ENCODE measurements at regions not wholly inside any gene's neighbourhood (a gene's known extent, or its start where the extent isn't known, plus 50 kb on each side); places are given as distances from the start of the nearest gene placed in this dataset.

GRCh38 chr13:50711996-50712395, 131.5 kb downstream of the DLEU7 start:
- Histone ChIP-seq H3K23ac (ENCODE audit: low read length) (no peak overlapping the region), H3K79me2 (ENCODE audit: control insufficient read depth, insufficient read depth, low read length) (no peaks in the 10 kb centered on the region), H3K18ac (ENCODE audit: low read length) (no peak overlapping the region), H2BK120ac (ENCODE audit: low read depth, low read length) (no peak overlapping the region), H3K27me3 (ENCODE audit: insufficient read depth, low read length, poor library complexity) (no peaks in the 10 kb centered on the region), H3K79me1 (ENCODE audit: low read length) (no peaks in the 10 kb centered on the region), H3K56ac (ENCODE audit: low read length) (no peak overlapping the region), H4K8ac (ENCODE audit: low read depth, low read length) (no peak overlapping the region), H3K4ac (ENCODE audit: low read depth, low read length) (no peak overlapping the region), H3K4me1 (ENCODE audit: control insufficient read depth, low read depth, low read length) (peaks cover 2% of the 10 kb centered on the region), H3K36me3 (ENCODE audit: control insufficient read depth, insufficient read depth, low read length) (no peaks in the 10 kb centered on the region), H2AK5ac (ENCODE audit: low read length) (no peak overlapping the region), H4K5ac (ENCODE audit: low read length) (no peak overlapping the region), H3K4me2 (ENCODE audit: low read length) (no peak overlapping the region), H2BK5ac (ENCODE audit: low read length) (no peak overlapping the region), H3K9ac (ENCODE audit: low read length) (no peak overlapping the region), H2BK15ac (replicated peaks; ENCODE audit: low read depth) (no peak overlapping the region), H3K27ac (ENCODE audit: low read depth, low read length) (no peak overlapping the region), H3K4me3 (ENCODE audit: low read length) (no peak overlapping the region)
- DNase-seq = no peak
- no CpG with 5 or more reads among the region's 3 CpGs for WGBS (ENCODE audit: extremely low coverage, insufficient coverage, low lambda C conversion rate)

GRCh38 chr13:50712456-50712855, 131.0 kb downstream of the DLEU7 start:
- Histone ChIP-seq H4K5ac (ENCODE audit: low read length) (no peak overlapping the region), H4K8ac (ENCODE audit: low read depth, low read length) (no peak overlapping the region), H3K56ac (ENCODE audit: low read length) (no peak overlapping the region), H3K4me3 (ENCODE audit: low read length) (no peak overlapping the region), H3K27me3 (ENCODE audit: insufficient read depth, low read length, poor library complexity) (no peaks in the 10 kb centered on the region), H2AK5ac (ENCODE audit: low read length) (no peak overlapping the region), H3K18ac (ENCODE audit: low read length) (no peak overlapping the region), H2BK5ac (ENCODE audit: low read length) (no peak overlapping the region), H2BK120ac (ENCODE audit: low read depth, low read length) (no peak overlapping the region), H3K23ac (ENCODE audit: low read length) (no peak overlapping the region), H3K4me1 (ENCODE audit: control insufficient read depth, low read depth, low read length) (peaks cover 2% of the 10 kb centered on the region), H2BK15ac (replicated peaks; ENCODE audit: low read depth) (no peak overlapping the region), H3K36me3 (ENCODE audit: control insufficient read depth, insufficient read depth, low read length) (no peaks in the 10 kb centered on the region), H3K9ac (ENCODE audit: low read length) (no peak overlapping the region), H3K4ac (ENCODE audit: low read depth, low read length) (no peak overlapping the region), H3K79me1 (ENCODE audit: low read length) (no peaks in the 10 kb centered on the region), H3K27ac (ENCODE audit: low read depth, low read length) (no peak overlapping the region), H3K79me2 (ENCODE audit: control insufficient read depth, insufficient read depth, low read length) (no peaks in the 10 kb centered on the region), H3K4me2 (ENCODE audit: low read length) (no peak overlapping the region)
- DNase-seq = no peak
- no CpG with 5 or more reads among the region's 3 CpGs for WGBS (ENCODE audit: extremely low coverage, insufficient coverage, low lambda C conversion rate)

- Histone ChIP-seq H3K79me2 (ENCODE audit: control insufficient read depth, insufficient read depth, low read length) (no peaks in the 10 kb centered on the region), H3K4me2 (ENCODE audit: low read length) (no peak overlapping the region), H4K5ac (ENCODE audit: low read length) (no peak overlapping the region), H2AK5ac (ENCODE audit: low read length) (no peak overlapping the region), H3K4me1 (ENCODE audit: control insufficient read depth, low read depth, low read length) (peaks cover under 1% of the 10 kb centered on the region), H2BK15ac (replicated peaks; ENCODE audit: low read depth) (no peak overlapping the region), H3K23ac (ENCODE audit: low read length) (no peak overlapping the region), H3K27ac (ENCODE audit: low read depth, low read length) (no peak overlapping the region), H3K4ac (ENCODE audit: low read depth, low read length) (no peak overlapping the region), H3K27me3 (ENCODE audit: insufficient read depth, low read length, poor library complexity) (no peaks in the 10 kb centered on the region), H3K56ac (ENCODE audit: low read length) (no peak overlapping the region), H3K9ac (ENCODE audit: low read length) (no peak overlapping the region), H3K36me3 (ENCODE audit: control insufficient read depth, insufficient read depth, low read length) (no peaks in the 10 kb centered on the region), H2BK120ac (ENCODE audit: low read depth, low read length) (no peak overlapping the region), H2BK5ac (ENCODE audit: low read length) (no peak overlapping the region), H3K79me1 (ENCODE audit: low read length) (no peaks in the 10 kb centered on the region), H3K18ac (ENCODE audit: low read length) (no peak overlapping the region), H4K8ac (ENCODE audit: low read depth, low read length) (no peak overlapping the region), H3K4me3 (ENCODE audit: low read length) (no peak overlapping the region)
- DNase-seq = no peak
- no CpG with 5 or more reads among the region's 7 CpGs for WGBS (ENCODE audit: extremely low coverage, insufficient coverage, low lambda C conversion rate)
These were observed 130.6 kb downstream of the DLEU7 start for GRCh38 chr13:50712881-50713280.

- Histone ChIP-seq H2AK5ac (ENCODE audit: low read length) (no peak overlapping the region), H4K8ac (ENCODE audit: low read depth, low read length) (no peak overlapping the region), H2BK5ac (ENCODE audit: low read length) (no peak overlapping the region), H2BK120ac (ENCODE audit: low read depth, low read length) (no peak overlapping the region), H3K4me1 (ENCODE audit: control insufficient read depth, low read depth, low read length) (no peaks in the 10 kb centered on the region), H4K5ac (ENCODE audit: low read length) (no peak overlapping the region), H3K79me2 (ENCODE audit: control insufficient read depth, insufficient read depth, low read length) (no peaks in the 10 kb centered on the region), H3K4me3 (ENCODE audit: low read length) (no peak overlapping the region), H3K27ac (ENCODE audit: low read depth, low read length) (no peak overlapping the region), H3K36me3 (ENCODE audit: control insufficient read depth, insufficient read depth, low read length) (no peaks in the 10 kb centered on the region), H3K18ac (ENCODE audit: low read length) (no peak overlapping the region), H2BK15ac (replicated peaks; ENCODE audit: low read depth) (no peak overlapping the region), H3K56ac (ENCODE audit: low read length) (no peak overlapping the region), H3K9ac (ENCODE audit: low read length) (no peak overlapping the region), H3K79me1 (ENCODE audit: low read length) (no peaks in the 10 kb centered on the region), H3K27me3 (ENCODE audit: insufficient read depth, low read length, poor library complexity) (no peaks in the 10 kb centered on the region), H3K23ac (ENCODE audit: low read length) (no peak overlapping the region), H3K4ac (ENCODE audit: low read depth, low read length) (no peak overlapping the region), H3K4me2 (ENCODE audit: low read length) (no peak overlapping the region)
- DNase-seq = no peak
- WGBS (ENCODE audit: extremely low coverage, insufficient coverage, low lambda C conversion rate) = no CpG with 5 or more reads among the region's 12 CpGs
These were observed 129.8 kb downstream of the DLEU7 start for GRCh38 chr13:50713523-50714248.

GRCh38 chr13:50714891-50715290, 128.6 kb downstream of the DLEU7 start:
- Histone ChIP-seq H2BK5ac (ENCODE audit: low read length) (no peak overlapping the region), H4K8ac (ENCODE audit: low read depth, low read length) (no peak overlapping the region), H3K79me1 (ENCODE audit: low read length) (no peaks in the 10 kb centered on the region), H2BK120ac (ENCODE audit: low read depth, low read length) (no peak overlapping the region), H3K27me3 (ENCODE audit: insufficient read depth, low read length, poor library complexity) (no peaks in the 10 kb centered on the region), H3K27ac (ENCODE audit: low read depth, low read length) (no peak overlapping the region), H3K4ac (ENCODE audit: low read depth, low read length) (no peak overlapping the region), H2AK5ac (ENCODE audit: low read length) (no peak overlapping the region), H3K4me3 (ENCODE audit: low read length) (no peak overlapping the region), H3K79me2 (ENCODE audit: control insufficient read depth, insufficient read depth, low read length) (no peaks in the 10 kb centered on the region), H3K36me3 (ENCODE audit: control insufficient read depth, insufficient read depth, low read length) (no peaks in the 10 kb centered on the region), H3K9ac (ENCODE audit: low read length) (no peak overlapping the region), H3K4me1 (ENCODE audit: control insufficient read depth, low read depth, low read length) (no peaks in the 10 kb centered on the region), H3K56ac (ENCODE audit: low read length) (no peak overlapping the region), H3K4me2 (ENCODE audit: low read length) (no peak overlapping the region), H2BK15ac (replicated peaks; ENCODE audit: low read depth) (no peak overlapping the region), H3K18ac (ENCODE audit: low read length) (no peak overlapping the region), H4K5ac (ENCODE audit: low read length) (no peak overlapping the region), H3K23ac (ENCODE audit: low read length) (no peak overlapping the region)
- no CpG with 5 or more reads among the region's 12 CpGs for WGBS (ENCODE audit: extremely low coverage, insufficient coverage, low lambda C conversion rate)
- no peak for DNase-seq
